ENCODE measurements at regions not wholly inside any gene's neighbourhood (a gene's known extent, or its start where the extent isn't known, plus 50 kb on each side); places are given as distances from the start of the nearest gene placed in this dataset.
A peak's percentile ranks its signal among the peaks of the same experiment; 100 is the strongest.
"Not testable (repeated sequence)": the region's sequence is repeated elsewhere in the genome, so short reads cannot be mapped to it uniquely, and the experiment has no call there.

- DNase-seq (ENCODE audit: low spot score): no peak
Measured at GRCh38 chr2:8334866-8335325, 347.0 kb upstream of the ID2 start.

GRCh38 chr2:8335801-8336200, 346.1 kb upstream of the ID2 start:
- no peak for DNase-seq (ENCODE audit: low spot score)

GRCh38 chr2:8337321-8337720, 344.5 kb upstream of the ID2 start:
- no peak for DNase-seq (ENCODE audit: low spot score)

- no peak for DNase-seq (ENCODE audit: low spot score)
Measured at GRCh38 chr2:8342407-8342806, 339.4 kb upstream of the ID2 start.

- no peak for DNase-seq (ENCODE audit: low spot score)
Measured at GRCh38 chr2:8343031-8343430, 338.8 kb upstream of the ID2 start.

- no peak for DNase-seq (ENCODE audit: low spot score)
Measured at GRCh38 chr2:8344144-8345097, 337.4 kb upstream of the ID2 start.

- DNase-seq (ENCODE audit: low spot score): no peak
Measured at GRCh38 chr2:8345200-8345599, 336.7 kb upstream of the ID2 start.

- no peak for DNase-seq (ENCODE audit: low spot score)
Measured at GRCh38 chr2:8346208-8346607, 335.6 kb upstream of the ID2 start.

- DNase-seq (ENCODE audit: low spot score): no peak
Measured at GRCh38 chr2:8346706-8347430, 335.0 kb upstream of the ID2 start.

GRCh38 chr2:8348911-8349310, 332.9 kb upstream of the ID2 start:
- DNase-seq (ENCODE audit: low spot score): not testable (repeated sequence)

GRCh38 chr2:8352296-8352695, 329.6 kb upstream of the ID2 start:
- DNase-seq (ENCODE audit: low spot score): no peak

GRCh38 chr2:8352989-8353388, 328.9 kb upstream of the ID2 start:
- DNase-seq (ENCODE audit: low spot score): no peak

- peak; percentile 41 for DNase-seq (ENCODE audit: low spot score)
Measured at GRCh38 chr2:8355102-8355859, 326.6 kb upstream of the ID2 start.

- no peak for DNase-seq (ENCODE audit: low spot score)
Measured at GRCh38 chr2:8357738-8358518, 323.9 kb upstream of the ID2 start.

GRCh38 chr2:8361930-8362329, 319.9 kb upstream of the ID2 start:
- no peak for DNase-seq (ENCODE audit: low spot score)

GRCh38 chr2:8363161-8363560, 318.7 kb upstream of the ID2 start:
- DNase-seq (ENCODE audit: low spot score): no peak

GRCh38 chr2:8364668-8365067, 317.2 kb upstream of the ID2 start:
- DNase-seq (ENCODE audit: low spot score): no peak

- no peak for DNase-seq (ENCODE audit: low spot score)
Measured at GRCh38 chr2:8365331-8365910, 316.4 kb upstream of the ID2 start.

- DNase-seq (ENCODE audit: low spot score): no peak
Measured at GRCh38 chr2:8367833-8368232, 314.0 kb upstream of the ID2 start.

- no peak for DNase-seq (ENCODE audit: low spot score)
Measured at GRCh38 chr2:8368463-8368862, 313.4 kb upstream of the ID2 start.

- DNase-seq (ENCODE audit: low spot score): no peak
Measured at GRCh38 chr2:8369522-8369921, 312.3 kb upstream of the ID2 start.

Data from D341Med (cell line).